ENCODE measurements at regions not wholly inside any gene's neighbourhood (a gene's known extent, or its start where the extent isn't known, plus 50 kb on each side); places are given as distances from the start of the nearest gene placed in this dataset.

- ChIA-PET POLR2A (no interaction called here), CTCF (interaction anchor here (0.5 kb wide), 1 partner anchor 188 kb away, joined by 3 read pairs; no protein-coding TSS in a partner anchor)
- H3K4me3 ChIP-seq (ENCODE audit: low read depth, low read length): no peak overlapping the region
- no peak for DNase-seq (ENCODE audit: low read depth, low spot score)
- TF ChIP-seq CTCF (IDR thresholded peaks at IDR 0.05; ENCODE audit: insufficient read depth, low read length, missing control alignments): no peak
These were observed 185.1 kb upstream of the TPM1 start for GRCh38 chr15:62857411-62857853.

GRCh38 chr15:62858343-62858742, 184.2 kb upstream of the TPM1 start:
- H3K4me3 ChIP-seq (ENCODE audit: low read depth, low read length): no peak overlapping the region
- ChIA-PET POLR2A (no interaction called here), CTCF (no interaction called here)
- no peak for DNase-seq (ENCODE audit: low read depth, low spot score)
- TF ChIP-seq CTCF (IDR thresholded peaks at IDR 0.05; ENCODE audit: insufficient read depth, low read length, missing control alignments): no peak

GRCh38 chr15:62862717-62863116, 179.8 kb upstream of the TPM1 start:
- no peak for TF ChIP-seq CTCF (IDR thresholded peaks at IDR 0.05; ENCODE audit: insufficient read depth, low read length, missing control alignments)
- H3K4me3 ChIP-seq (ENCODE audit: low read depth, low read length): no peak overlapping the region
- ChIA-PET POLR2A (no interaction called here), CTCF (interaction anchor here (1.7 kb wide), 1 partner anchor 11 kb away, joined by 5 read pairs; no protein-coding TSS in a partner anchor)
- DNase-seq (ENCODE audit: low read depth, low spot score): no peak

- POLR2A ChIA-PET: no interaction called here
- CTCF ChIA-PET: interaction anchor here (0.8 kb wide), 1 partner anchor 227 kb away, joined by 4 read pairs; no protein-coding TSS in a partner anchor
- no peak for DNase-seq (ENCODE audit: low read depth, low spot score)
- H3K4me3 ChIP-seq (ENCODE audit: low read depth, low read length): no peak overlapping the region
- no peak for TF ChIP-seq CTCF (IDR thresholded peaks at IDR 0.05; ENCODE audit: insufficient read depth, low read length, missing control alignments)
These were observed 176.2 kb upstream of the TPM1 start for GRCh38 chr15:62866366-62866765.

- DNase-seq (ENCODE audit: low read depth, low spot score): no peak
- ChIA-PET POLR2A (no interaction called here), CTCF (no interaction called here)
- no peak for TF ChIP-seq CTCF (IDR thresholded peaks at IDR 0.05; ENCODE audit: insufficient read depth, low read length, missing control alignments)
- no peak overlapping the region for H3K4me3 ChIP-seq (ENCODE audit: low read depth, low read length)
These were observed 174.7 kb upstream of the TPM1 start for GRCh38 chr15:62867844-62868243.

- POLR2A ChIA-PET: no interaction called here
- TF ChIP-seq CTCF (IDR thresholded peaks at IDR 0.05; ENCODE audit: insufficient read depth, low read length, missing control alignments): no peak
- DNase-seq (ENCODE audit: low read depth, low spot score): no peak
- no peak overlapping the region for H3K4me3 ChIP-seq (ENCODE audit: low read depth, low read length)
- CTCF ChIA-PET: interaction anchor here (1.0 kb wide), 1 partner anchor 14 kb away, joined by 3 read pairs; no protein-coding TSS in a partner anchor
These were observed 174.0 kb upstream of the TPM1 start for GRCh38 chr15:62868507-62868906.
